Liver (tissue), 7 donors: ENCODE measurements at regions not wholly inside any gene's neighbourhood (a gene's known extent, or its start where the extent isn't known, plus 50 kb on each side); places are given as distances from the start of the nearest gene placed in this dataset.

Experiments used
- DNase-seq: peaks from one replicate; pipeline ENCODE4 v3.0.0-alpha.2; 2017; ENCODE audit warnings: low spot score
- H3K27ac ChIP-seq, 2 donors: one replicate each; pipeline ENCODE4 v1.7.0; 2013; ENCODE audit warnings: inconsistent platforms in 2 of 2, low read length in 2 of 2, control low read depth in 1 of 2, low read depth in 1 of 2, mild to moderate bottlenecking in 1 of 2
- H3K27me3 ChIP-seq, 4 donors: one replicate each; pipeline versions ENCODE4 v1.6.1 to v1.7.0; 2013; ENCODE audit warnings: low read length in 3 of 4, inconsistent platforms in 1 of 4, mild to moderate bottlenecking in 1 of 4, moderate library complexity in 1 of 4; ENCODE audit not compliant: control insufficient read depth in 4 of 4, insufficient read depth in 4 of 4
- H3K36me3 ChIP-seq, 4 donors: one replicate each; pipeline versions ENCODE4 v1.6.1 to v1.7.0; 2013; ENCODE audit warnings: low read length in 3 of 4, mild to moderate bottlenecking in 3 of 4, low read depth in 1 of 4, moderate library complexity in 1 of 4; ENCODE audit not compliant: control insufficient read depth in 4 of 4, insufficient read depth in 3 of 4
- H3K4me1 ChIP-seq, 4 donors: one replicate each; pipeline versions ENCODE4 v1.6.1 to v1.7.0; 2013; ENCODE audit warnings: low read length in 3 of 4, mild to moderate bottlenecking in 3 of 4, moderate library complexity in 1 of 4; ENCODE audit not compliant: control insufficient read depth in 4 of 4, insufficient read depth in 4 of 4
- H3K4me3 ChIP-seq, 3 donors: one replicate each; pipeline versions ENCODE4 v1.6.1 to v1.7.0; 2013; ENCODE audit warnings: low read length in 3 of 3, control low read depth in 1 of 3, low read depth in 1 of 3, mild to moderate bottlenecking in 1 of 3
- H3K9ac ChIP-seq, 2 donors: one replicate each; pipeline ENCODE4 v1.7.0; 2013; ENCODE audit warnings: low read length in 2 of 2, mild to moderate bottlenecking in 2 of 2, moderate library complexity in 2 of 2, control low read depth in 1 of 2, low read depth in 1 of 2
- H3K9me3 ChIP-seq, 4 donors: one replicate each; pipeline versions ENCODE4 v1.6.1 to v1.7.0; 2013; ENCODE audit warnings: low read length in 3 of 4; ENCODE audit not compliant: control insufficient read depth in 4 of 4
- EGR1 ChIP-seq, 2 donors: IDR thresholded peaks; 2 replicates each; pipeline ENCODE4 v1.6.1; 2016 to 2018; ENCODE audit warnings: antibody characterized with exemption in 2 of 2, low read depth in 2 of 2
- FOXA1 ChIP-seq: IDR thresholded peaks from 2 replicates; pipeline ENCODE4 v1.6.1; 2016; ENCODE audit warnings: antibody characterized with exemption
- GABPA ChIP-seq, 2 donors: IDR thresholded peaks in 1 of 2; conservative IDR thresholded peaks in 1 of 2; 2 replicates each; pipeline ENCODE4 v1.6.1; 2016; ENCODE audit warnings: antibody characterized with exemption in 2 of 2, mild to moderate bottlenecking in 1 of 2, moderate library complexity in 1 of 2
- HNF4A ChIP-seq, 2 donors: conservative IDR thresholded peaks; 2 replicates each; pipeline ENCODE4 v1.6.1; 2016; ENCODE audit warnings: antibody characterized with exemption in 2 of 2, mild to moderate bottlenecking in 2 of 2
- MAX ChIP-seq: IDR thresholded peaks from 2 replicates; pipeline ENCODE4 v1.6.1; 2016; ENCODE audit warnings: antibody characterized with exemption
- NR2F2 ChIP-seq: IDR thresholded peaks from 2 replicates; pipeline ENCODE4 v1.6.1; 2016; ENCODE audit warnings: antibody characterized with exemption
- RAD21 ChIP-seq, 2 donors: IDR thresholded peaks; 2 replicates each; pipeline ENCODE4 v1.6.1; 2016; ENCODE audit warnings: antibody characterized with exemption in 2 of 2, mild to moderate bottlenecking in 2 of 2
- REST ChIP-seq: IDR thresholded peaks from 2 replicates; pipeline ENCODE4 v1.6.1; 2016; ENCODE audit warnings: antibody characterized with exemption, mild to moderate bottlenecking
- RXRA ChIP-seq, 2 donors: IDR thresholded peaks; 2 replicates each; pipeline ENCODE4 v1.6.1; 2017 to 2018; ENCODE audit warnings: antibody characterized with exemption in 2 of 2, mild to moderate bottlenecking in 1 of 2
- TAF1 ChIP-seq: conservative IDR thresholded peaks from 2 replicates; pipeline ENCODE4 v1.6.1; 2016; ENCODE audit warnings: antibody characterized with exemption, mild to moderate bottlenecking
- YY1 ChIP-seq: IDR thresholded peaks from 2 replicates; pipeline ENCODE4 v1.6.1; 2016; ENCODE audit warnings: antibody characterized with exemption, mild to moderate bottlenecking
- ZBTB33 ChIP-seq: IDR thresholded peaks from 2 replicates; pipeline ENCODE4 v1.6.1; 2016; ENCODE audit warnings: antibody characterized with exemption
- WGBS: extraction: QIAGEN DNeasy Blood & Tissue Kit; methylation state at CpG from one replicate; pipeline ENCODE4 v1.1.7; 2013; 5-methylcytosine and 5-hydroxymethylcytosine counted together
- donor health status: healthy.
- donor health status: healthy.
- donor health status: healthy.
- donor health status: healthy.

GRCh38 chr15:95017666-95018328 is 786.4 kb downstream of the MCTP2 start:
- no peaks in the 10 kb centered on the region for H3K4me1 ChIP-seq
- H3K9ac ChIP-seq: peak overlapping the region in 1 of 2 donors; percentile 39
- 70% methylated on average over 4 of the region's 4 CpGs for WGBS
- no peak for DNase-seq
- TF ChIP-seq REST: no peak
- no peak for TF ChIP-seq NR2F2
- TF ChIP-seq RXRA (IDR thresholded peaks at IDR 0.05): no peak
- no peak for TF ChIP-seq MAX
- H3K36me3 ChIP-seq: no peaks in the 10 kb centered on the region
- no peaks in the 10 kb centered on the region for H3K27me3 ChIP-seq
- H3K4me3 ChIP-seq: no peak overlapping the region
- peak overlapping the region in 1 of 2 donors; percentile 50 for H3K27ac ChIP-seq
- no peaks in the 10 kb centered on the region for H3K9me3 ChIP-seq

GRCh38 chr15:95018888-95019545 is 787.7 kb downstream of the MCTP2 start:
- Histone ChIP-seq H3K27ac (no peak overlapping the region), H3K4me3 (no peak overlapping the region)
- no peak for DNase-seq

More at GRCh38 chr15:95018888-95019545, 787.7 kb downstream of the MCTP2 start:
- H3K9me3 ChIP-seq: no peaks in the 10 kb centered on the region
- no peaks in the 10 kb centered on the region for H3K36me3 ChIP-seq
- 63% methylated on average over 6 of the region's 6 CpGs for WGBS
- H3K27me3 ChIP-seq: no peaks in the 10 kb centered on the region
- no peaks in the 10 kb centered on the region for H3K4me1 ChIP-seq
- TF ChIP-seq GABPA (IDR thresholded peaks at IDR 0.05 in 1 of 2, conservative IDR thresholded peaks at IDR 0.05 in 1 of 2) (no peak), TAF1 (no peak), NR2F2 (peak; percentile 71), FOXA1 (no peak), EGR1 (IDR thresholded peaks at IDR 0.05; ENCODE audit: low read depth in 2 of 2) (no peak), RAD21 (IDR thresholded peaks at IDR 0.05) (no peak), ZBTB33 (no peak), HNF4A (conservative IDR thresholded peaks at IDR 0.05) (no peak), YY1 (no peak)
- H3K9ac ChIP-seq: no peak overlapping the region
